ENCODE measurements at regions not wholly inside any gene's neighbourhood (a gene's known extent, or its start where the extent isn't known, plus 50 kb on each side); places are given as distances from the start of the nearest gene placed in this dataset.

DNA sequence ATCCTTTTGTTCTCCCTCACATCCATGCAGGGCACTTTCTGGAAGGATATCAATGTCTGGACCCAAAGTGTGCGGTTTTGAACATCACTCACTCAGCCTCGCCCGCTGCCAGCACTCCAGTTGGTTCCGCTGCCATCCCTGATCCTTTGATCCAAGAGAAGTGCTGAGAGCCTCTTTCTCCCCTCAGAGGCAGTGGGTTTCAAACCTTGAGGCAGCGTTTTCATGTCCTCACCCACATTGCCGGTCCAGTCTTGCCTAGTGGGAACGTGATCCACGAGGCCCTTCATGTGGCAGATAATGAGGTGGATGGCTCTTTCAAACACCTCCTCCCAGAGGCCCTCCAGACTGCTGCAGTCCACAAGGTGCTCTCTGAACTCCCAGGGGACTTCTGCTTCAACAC lies 122.2 kb downstream of the ACTL8 start:
- no peak for DNase-seq

DNA sequence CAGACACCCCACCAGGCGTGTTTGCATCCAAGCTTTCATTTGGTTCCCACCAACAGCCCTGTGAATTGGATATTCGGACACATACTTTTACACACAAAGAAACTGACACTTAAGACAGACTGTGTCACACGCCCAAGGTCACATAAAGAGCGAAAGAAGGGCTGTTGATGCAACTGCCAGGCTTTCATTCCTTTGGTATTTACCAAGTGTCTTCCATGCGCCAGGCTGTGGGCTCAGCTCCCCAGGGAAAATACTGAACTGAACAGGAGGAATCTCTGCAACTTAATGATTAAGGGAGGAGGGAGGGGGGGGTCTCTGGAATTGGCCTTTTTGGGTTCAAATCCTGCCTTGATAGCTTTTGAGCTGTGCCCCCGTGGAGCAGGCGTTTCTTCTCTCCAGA lies 122.8 kb downstream of the ACTL8 start:
- DNase-seq = no peak

DNA sequence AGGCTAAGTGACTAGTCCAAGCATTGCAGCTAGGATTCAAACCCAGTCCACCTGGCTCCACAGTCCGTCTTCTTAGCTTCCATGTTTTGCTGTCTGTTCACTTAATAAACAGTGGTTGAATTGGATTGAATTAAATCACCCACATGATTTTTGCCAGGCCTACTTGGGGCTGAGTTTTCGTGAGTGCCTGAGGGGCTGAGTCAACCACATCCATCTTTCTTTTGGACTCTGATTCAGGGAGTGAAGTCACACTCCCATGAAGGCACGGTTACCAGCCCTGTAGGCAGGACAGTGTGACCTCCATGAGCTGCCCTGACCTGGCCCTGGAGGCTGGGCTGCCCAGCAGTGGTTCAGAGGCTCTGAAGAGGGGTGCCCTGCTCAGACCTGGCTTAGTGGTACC lies 123.7 kb downstream of the ACTL8 start:
- peak; percentile 83 for DNase-seq

DNA sequence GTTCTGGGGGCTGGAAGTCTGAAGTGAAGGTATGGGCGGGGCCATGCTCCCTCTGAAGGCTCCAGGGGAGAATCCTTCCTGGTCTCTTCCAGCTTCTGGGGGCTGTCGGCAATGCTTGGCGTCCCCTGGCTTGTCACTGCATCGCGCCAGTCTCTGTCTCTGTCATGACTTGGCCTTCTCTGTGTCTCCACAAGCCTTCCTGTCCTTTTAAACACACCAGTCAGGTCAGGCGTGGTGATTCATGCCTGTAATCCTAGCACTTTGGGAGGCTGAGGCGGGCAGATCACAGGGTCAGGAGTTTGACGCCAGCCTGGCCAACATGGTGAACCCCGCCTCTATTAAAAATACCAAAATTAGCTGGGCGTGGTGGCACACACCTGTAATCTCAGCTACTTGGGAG lies 125.3 kb downstream of the ACTL8 start:
- DNase-seq = no peak

DNA sequence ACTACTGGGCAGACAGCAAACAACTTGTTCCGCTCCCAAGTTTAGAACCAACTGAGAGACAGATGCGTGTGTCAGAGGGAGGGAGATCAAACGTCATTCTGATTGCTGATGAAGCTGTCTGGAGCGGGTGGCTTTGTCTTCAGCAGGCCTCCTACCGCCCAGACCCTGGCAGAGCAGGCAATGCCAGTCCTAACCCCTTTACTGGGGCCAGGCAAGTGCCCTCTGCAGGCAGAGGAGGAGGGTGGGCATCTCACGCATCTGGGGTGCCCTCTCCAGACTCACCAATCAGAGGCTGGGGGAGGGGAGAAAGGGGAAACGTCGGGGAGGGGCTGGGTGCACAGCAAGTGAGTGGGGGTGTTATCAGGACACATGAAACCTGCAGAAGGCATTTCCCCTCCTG lies 126.6 kb downstream of the ACTL8 start:
- DNase-seq = no peak

DNA sequence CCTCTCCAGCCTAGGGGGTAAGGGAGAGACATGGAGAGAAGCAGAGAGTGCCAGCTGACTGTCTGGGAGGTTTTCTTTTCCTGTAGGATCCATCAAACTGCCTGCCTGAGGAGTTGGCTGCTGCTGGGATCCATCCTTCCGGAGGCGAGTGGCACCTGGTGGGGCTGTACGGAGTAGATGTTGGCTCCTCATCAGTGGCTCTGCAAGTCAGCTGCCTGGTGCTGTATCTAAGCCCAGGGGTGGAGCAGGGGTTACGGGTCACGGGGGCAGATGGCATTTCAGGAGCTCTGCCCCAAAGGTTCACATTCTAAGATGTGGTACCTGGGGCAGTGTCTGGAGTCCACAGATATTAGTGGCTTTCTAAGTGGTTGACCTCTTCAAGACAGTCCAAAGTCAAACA lies 128.0 kb downstream of the ACTL8 start:
- DNase-seq = no peak

DNA sequence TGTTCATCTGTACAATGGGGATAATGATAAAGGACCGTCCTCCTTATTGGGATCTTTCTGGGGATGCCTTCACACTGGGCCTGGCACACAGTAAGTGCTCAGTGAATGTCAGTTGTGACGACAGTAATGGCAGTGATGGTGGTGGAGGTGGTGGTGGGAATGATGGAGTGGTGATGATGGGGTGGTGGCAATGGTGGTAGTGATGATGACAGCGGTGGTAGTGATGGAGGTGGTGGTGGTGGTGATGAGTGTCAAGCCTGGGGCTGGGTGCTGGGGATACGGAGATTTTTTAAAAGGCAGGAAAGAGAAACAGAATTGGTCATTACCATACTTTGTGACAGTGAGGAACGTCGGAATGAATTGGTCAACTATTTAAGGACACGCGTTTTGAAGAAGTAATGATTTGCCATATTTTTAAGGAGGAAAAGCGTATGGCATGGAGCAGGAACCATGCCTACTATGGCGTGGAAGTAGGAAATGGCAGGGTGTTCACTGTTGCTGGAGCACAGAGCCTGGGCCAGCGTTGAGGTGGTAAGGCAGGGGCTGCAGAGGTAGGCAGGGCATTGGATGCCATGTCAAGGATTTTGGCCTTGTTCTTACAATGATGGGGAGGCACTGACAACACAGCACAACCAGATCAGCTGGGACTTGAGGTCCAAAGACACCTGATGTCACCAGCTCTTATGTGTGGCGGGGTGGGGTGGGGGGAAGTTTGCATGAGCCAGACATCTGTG lies 128.7 kb downstream of the ACTL8 start:
- no peak for DNase-seq

DNA sequence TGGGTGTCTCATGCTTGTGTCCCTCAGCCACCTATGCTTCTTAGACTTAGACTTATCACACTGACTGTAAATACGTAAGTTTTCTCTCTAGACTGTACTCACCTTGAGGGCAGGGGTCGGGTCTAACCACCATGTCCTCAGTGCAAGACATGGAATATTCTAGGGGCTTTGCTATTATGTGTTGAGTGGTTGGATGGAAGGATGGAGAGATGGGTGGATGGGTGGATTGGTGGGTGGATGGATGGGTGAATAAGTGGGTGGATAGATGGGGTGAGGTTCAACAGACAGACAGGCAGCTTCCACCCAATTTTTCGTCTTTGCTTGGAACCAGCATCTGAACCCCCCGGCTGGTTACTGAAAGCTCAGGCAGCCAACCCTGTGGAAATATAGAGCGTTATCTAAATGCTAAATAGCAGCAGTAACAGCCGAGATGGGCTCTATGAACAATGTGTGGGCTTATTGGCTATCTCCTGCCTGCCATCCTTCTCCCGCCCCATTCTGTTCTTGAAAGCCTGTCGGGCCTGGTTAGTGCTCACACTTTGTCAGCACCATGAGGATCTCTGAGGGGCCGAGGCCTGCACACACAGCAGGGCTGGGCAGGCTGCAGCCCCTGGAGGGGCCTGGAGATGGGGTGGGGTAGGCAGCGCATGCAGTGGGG lies 130.7 kb downstream of the ACTL8 start:
- DNase-seq = no peak

DNA sequence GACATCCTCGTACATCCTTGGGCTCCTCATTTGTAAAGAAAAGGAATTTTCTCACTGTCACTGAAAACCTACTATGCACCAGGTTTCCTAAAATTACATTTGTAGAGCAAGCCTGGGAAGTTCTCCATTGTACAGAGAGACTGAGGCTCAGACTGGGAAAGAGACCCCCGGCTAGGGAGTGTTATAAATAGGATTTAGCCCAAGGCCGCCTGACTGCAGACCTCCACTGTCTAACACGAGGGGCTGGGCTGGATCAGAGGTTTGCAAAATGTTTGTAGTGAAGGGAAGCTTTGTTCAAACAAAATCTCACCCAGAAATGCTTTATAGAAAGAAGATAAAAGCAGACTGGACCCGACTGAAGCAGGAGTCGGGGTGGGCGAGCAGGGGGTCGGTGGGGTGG lies 131.3 kb downstream of the ACTL8 start:
- no peak for DNase-seq

DNA sequence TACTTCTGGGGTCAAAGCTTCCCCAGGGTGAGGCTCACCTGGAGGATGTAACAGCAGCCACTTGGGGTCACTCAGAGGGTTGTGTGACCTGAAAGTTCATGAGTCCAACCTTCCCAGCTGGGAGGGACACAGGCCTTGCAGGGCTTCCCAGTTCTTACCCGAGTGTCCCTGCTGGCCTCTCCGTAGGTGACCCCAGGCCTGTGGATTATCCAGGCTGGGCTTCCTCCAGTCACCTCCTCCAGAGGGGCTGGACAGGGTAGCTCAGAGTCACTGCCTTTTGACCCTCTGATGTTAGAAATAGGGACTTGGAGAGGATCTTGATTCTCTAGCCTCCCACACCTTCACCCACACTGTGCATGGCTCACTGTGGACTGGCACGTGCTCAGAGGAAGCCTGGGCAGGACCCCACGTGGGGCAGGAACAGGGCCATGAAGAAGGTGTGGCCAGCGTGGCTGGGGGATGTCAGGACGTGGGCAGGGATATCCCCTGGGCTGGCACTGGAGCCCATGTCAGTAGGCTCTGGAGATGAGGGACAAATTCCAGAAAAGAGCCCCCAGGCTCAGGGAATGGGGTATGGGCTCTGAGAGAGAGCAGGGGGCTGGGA lies 131.8 kb downstream of the ACTL8 start:
- no peak for DNase-seq

DNA sequence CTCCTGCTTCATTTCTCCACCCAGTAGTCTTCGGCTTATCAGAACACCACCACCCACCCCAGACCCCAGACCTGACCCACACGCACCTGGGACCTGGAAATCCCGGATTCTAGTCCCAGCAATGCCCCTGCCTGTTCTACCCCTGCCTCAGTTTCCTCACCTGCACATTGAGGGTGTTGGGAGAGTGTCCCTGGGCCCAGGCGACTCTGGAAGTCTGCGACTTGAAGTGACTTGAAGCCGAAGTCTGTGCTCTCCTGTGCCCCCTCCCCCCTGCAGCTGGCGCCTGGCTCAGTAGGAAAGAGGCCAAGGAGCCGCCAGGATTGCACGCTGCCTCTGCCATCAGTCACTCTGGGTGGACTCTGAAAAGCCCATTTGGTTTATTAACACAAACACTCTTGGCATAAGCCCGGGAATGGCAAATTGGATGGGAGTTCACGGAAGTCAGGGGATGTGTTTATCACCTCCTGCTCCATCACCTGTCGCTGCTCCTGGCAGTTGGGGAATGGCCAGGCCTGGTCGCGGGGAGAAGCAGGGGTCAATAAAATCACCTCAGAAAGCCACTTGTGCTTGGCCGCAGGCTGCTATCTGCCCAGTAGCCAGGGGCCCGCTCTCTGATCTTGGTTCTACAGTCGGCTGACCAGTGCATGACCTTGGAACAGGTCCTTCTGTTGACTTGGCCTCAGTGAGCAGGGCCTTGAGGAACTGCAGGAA lies 132.7 kb downstream of the ACTL8 start:
- no peak for DNase-seq

DNA sequence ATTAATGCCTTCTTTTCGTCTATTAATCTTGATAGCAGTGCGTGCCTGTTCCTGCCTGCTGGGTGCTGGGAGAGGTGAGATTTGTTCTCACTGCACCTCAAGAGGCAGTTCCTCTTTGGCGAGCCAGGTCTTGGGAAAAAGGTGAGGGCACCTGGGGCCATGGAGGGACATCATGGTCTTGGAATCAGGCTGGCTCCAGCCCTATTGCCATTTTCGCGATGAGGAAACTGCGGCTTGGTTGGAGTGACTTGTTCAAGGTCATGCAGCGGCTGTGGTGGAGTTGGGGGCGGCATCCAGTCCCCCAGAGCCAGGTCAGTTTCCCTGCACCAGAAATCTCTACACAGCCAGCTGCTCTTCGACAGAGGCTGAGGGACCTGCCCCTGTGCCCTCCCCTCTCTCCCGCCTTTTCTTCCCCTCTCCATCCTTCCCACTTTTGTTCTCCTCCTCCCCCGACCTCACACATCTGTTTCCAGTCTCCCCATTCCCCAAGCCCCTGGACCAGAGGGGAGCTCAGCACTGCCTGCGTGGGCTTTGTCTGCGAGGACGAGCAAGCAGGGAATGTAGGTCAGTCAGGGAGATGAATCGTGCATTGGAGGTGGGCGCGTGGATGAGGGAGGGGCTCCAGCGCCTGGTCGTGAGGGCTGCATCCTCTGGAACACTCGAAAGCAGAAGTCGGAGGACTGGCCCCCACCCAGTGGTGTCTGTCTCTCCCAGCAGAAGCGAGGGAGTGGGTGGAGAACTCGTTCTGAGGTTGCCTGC lies 135.1 kb downstream of the ACTL8 start:
- no peak for DNase-seq

DNA sequence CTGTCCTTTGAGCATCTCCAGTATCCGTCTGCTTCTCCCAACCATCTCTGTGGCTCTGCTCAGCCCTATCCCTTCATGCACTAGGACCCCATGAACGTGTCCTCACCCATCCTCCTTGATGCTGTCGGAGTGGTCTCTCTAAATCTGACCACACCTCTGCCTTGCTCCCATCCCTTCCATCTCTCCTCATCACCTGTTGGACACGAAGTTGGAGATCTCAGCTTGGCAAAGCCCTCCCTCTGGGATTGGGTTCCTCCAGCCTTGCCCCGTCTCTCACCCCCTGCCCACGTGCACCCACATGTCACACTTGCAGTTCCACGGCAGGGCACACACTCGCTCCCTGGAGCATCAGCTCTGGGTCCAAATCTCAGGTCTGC lies 135.7 kb downstream of the ACTL8 start:
- DNase-seq = no peak

DNA sequence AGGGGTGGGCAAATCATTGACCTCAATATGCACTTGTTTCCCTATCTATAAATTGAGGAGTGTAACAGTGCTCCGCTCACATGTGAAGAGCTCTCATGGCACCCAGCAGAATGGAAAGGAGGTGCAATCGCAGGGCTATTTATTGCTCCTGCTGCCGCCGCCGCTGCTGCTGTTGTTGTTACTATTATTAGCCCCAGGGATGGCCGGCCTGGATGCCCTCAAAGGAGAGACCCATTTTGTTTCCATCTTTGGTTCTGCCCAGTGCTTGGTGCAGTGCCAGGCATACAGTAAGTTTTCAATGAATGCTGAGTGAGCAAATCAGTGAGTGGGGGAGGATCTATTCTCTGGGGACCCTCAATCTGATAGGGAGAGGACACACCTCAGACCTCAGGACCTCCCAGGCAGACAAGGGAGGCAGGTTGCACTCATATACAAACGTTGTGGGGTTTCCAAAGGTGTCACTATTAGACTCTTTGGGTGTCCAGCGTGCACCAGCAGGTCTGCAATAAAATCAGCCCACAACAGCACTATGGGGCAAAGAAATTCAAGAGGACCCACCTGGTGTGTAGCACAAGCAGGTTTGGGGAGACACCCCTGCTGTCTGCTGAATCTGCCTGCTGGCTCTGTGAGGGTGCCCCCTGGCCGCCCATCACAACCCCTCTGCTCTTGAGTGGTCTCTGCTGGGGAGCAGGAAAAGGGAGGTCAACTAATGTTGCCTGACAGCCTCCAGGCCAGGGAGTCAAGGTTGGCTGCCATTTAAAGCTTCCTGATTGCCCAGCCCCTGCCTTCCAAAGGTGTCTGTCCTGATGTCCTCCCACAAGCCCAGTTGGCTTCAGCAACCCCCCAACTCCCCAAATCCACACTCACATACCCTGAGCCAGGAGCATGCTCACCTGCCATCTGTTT lies 136.3 kb downstream of the ACTL8 start:
- DNase-seq = no peak

DNA sequence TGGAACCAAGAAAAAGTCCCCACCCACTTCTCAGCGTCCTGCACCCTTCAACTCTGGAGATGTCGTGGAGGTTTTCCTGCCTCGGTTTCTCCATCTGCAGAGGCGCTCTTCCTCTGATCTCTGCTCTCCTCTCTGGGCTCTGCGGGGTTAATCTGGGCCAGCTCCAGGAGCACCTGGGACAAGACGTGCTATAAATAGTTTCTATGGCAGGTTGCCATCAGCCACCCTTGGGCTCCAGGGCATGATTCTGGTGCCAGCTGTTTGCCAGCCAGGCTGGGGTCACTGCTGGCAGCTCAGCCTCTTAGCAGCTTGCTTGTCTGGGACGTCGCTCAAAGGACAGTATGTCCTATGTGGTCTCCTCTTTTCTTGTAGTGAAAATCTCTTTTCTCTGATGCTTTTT lies 137.1 kb downstream of the ACTL8 start:
- DNase-seq = no peak

DNA sequence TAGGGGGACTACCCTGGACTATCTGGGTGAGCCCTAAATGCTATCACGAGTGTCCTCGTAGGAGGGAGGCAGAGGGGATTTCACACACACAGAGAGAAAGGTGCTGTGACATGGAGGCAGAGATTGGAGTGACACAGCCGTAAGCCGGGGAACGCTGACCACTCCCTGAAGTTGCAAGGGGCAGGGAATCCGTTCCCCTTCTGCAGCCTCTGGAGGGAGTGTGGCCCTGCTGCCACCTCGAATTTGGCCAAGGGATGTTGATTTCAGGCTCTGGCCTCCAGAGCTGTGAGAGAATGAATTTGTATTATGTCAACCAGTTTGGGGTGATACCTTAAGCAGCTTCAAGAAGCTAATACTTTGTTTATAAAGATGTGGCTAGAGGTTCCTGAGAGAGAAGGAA lies 137.7 kb downstream of the ACTL8 start:
- no peak for DNase-seq

DNA sequence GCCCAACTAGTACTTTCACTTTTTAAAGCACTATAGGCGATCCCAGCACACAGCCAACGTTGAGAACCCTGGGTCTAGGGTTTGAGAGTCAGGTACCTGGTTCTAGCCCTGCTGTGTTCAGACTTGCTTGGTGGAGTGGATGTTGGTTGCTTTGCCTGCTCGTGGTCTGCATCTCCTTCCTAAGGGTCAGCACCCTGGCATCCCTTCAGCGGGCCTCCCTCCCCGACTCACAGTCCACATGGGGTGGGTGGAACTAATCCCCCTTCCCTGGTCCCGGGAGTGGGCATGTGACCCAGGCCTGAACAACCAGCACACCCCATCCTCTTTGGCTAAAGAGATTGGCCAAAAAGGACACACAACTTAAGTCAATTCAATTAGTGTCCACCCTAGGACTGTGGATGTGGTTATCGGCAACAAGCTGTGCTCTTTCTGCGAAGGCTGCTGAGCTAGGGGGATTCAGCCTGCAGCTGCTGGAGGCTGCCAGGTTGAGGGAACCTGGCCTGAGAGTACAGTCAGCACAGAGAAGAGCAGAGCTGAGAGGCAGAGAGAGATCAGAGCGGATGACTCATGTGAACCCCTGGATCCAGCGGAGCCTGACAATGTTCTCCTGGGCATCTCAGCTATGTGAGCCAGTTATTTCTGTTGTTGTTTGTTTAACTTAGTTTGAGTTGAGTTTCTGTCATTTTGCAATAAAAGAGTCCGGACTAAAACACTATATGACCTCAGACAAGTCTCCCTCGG lies 138.9 kb downstream of the ACTL8 start:
- peak; percentile 10 for DNase-seq

DNA sequence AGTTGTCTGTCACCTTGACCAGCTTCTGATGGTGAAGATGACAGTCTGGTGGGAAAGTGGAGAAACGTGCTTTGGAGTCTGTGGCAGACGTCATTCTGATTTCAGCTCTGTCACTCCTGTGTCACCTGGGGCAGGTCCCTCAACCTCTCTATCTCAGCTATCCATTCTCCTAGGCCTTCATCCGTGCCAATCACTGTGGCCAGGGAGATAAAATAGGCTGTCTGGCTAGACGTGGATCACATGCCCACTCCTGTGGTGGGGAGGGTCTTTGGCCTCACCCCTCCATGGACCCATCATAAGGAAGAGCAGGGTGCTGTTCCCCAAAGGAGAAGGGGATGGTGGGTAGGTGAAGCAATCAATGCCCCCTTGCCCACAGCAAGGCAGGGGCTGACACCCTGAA lies 140.3 kb downstream of the ACTL8 start:
- no peak for DNase-seq

DNA sequence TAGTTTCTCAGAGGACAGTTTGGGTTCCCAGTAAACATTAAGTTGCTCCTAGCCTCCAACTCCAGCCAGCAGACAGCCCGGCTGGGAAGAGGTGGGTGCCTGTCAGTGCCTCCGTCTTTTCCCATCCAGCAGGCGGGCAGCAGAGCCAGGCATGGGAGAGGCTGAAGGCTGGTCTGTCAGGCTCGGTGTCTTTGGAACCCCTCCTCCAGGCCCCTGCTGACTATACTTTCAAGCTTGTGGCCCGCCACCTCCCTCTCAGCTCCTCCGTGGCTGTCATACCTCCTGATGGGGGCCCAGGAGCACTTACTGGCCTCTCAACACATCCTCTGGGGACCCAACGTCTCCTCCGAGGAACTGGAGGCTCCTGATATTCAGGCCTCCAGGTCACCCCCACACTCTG lies 140.9 kb downstream of the ACTL8 start:
- no peak for DNase-seq

DNA sequence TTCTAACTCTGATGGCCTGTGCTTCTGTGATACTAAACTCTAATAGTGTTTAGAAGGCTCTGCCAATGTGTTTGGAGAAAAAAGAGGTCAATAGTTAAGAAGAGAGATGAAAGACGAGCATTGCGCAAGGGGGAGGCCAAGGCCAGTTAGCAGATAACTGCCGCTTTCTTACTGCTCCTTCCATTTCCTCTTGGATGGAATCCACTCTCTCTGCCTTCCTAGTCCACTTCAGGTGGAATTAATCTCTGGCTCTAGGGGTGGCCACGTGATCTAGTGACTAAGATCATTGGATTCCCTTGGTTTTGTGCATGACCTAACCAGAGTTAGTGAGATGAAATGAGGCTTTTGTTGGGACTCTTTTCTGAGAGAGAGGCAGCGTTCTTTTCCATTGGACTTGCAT lies 148.3 kb downstream of the ACTL8 start:
- no peak for DNase-seq

DNA sequence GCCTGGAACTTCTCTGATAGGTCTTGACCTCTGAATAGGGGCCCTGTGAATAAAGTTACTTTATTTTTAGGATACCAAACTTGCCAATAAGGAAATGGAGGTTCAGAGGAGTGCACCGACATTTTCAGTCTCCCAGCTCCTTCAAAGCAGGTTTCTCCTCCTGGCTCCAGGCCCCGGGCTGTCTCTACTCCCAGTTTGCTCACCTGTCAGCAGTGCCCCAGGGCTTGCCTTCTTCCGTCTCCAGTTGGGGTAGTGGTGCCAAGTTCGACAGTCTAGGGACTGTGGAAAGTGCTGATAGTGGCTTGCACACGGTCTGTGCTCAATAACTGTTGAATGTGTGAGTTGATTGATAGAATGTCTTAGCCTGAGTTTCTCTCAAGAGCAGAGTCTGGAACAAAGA lies 149.2 kb downstream of the ACTL8 start:
- no peak for DNase-seq

Measured in HCEC 1CT (cell line).